OCI-LY7 (cell line): ENCODE measurements at regions not wholly inside any gene's neighbourhood (a gene's known extent, or its start where the extent isn't known, plus 50 kb on each side); places are given as distances from the start of the nearest gene placed in this dataset.

Experiments
- BruUV-seq: library from RNA; stranded (reverse); fragments of 400-500 nt; replicated peaks from 2 replicates; lab custom pipeline; 2021; lab: Mats Ljungman, UMichigan
- CTCF ChIA-PET: fragments of 300-600 bp; sonication (Branson Sonifier 250); formaldehyde crosslinking; loops from one replicate; lab custom pipeline; 2022; ENCODE audit warnings: antibody characterized with exemption; ENCODE audit not compliant: unreplicated experiment; lab: Charles Lee
- POLR2A ChIA-PET: fragments of 300-600 bp; sonication (Branson Sonifier 250); formaldehyde crosslinking; loops from one replicate; lab custom pipeline; 2022; ENCODE audit warnings: antibody characterized with exemption; lab: Charles Lee
- DNase-seq: peaks from one replicate; pipeline ENCODE4 v3.0.0-alpha.2; 2015; ENCODE audit warnings: low spot score
- H2AFZ ChIP-seq: fragments of 200-600 bp; sonication (generic), shearing (Covaris generic); 2 replicates; pipeline ENCODE4 v1.6.1; 2014; ENCODE audit warnings: mild to moderate bottlenecking, antibody characterized with exemption, low read length, moderate library complexity
- H3K27ac ChIP-seq: fragments of 200-600 bp; sonication (generic); 2 replicates; pipeline ENCODE4 v1.5.1; 2014; ENCODE audit warnings: mixed run types, low read depth, mild to moderate bottlenecking, moderate library complexity, low read length, inconsistent platforms; ENCODE audit not compliant: poor library complexity, severe bottlenecking
- H3K36me3 ChIP-seq: fragments of 200-600 bp; sonication (generic); 2 replicates; pipeline ENCODE4 v1.6.1; 2014; ENCODE audit warnings: mild to moderate bottlenecking, antibody characterized with exemption, low read length, moderate library complexity, mixed read lengths; ENCODE audit not compliant: insufficient read depth
- H3K4me1 ChIP-seq: fragments of 200-600 bp; sonication (generic); 2 replicates; pipeline ENCODE4 v1.5.1; 2014; ENCODE audit warnings: mild to moderate bottlenecking, low read length; ENCODE audit not compliant: insufficient read depth, poor library complexity, severe bottlenecking
- H3K4me2 ChIP-seq: fragments of 200-600 bp; sonication (generic); 2 replicates; pipeline ENCODE4 v1.6.1; 2014; ENCODE audit warnings: mild to moderate bottlenecking, low read length
- H3K4me3 ChIP-seq: fragments of 200-600 bp; sonication (generic); 2 replicates; pipeline ENCODE4 v1.5.1; 2014; ENCODE audit warnings: mild to moderate bottlenecking, low read depth, low read length; ENCODE audit not compliant: poor library complexity, severe bottlenecking
- H3K79me2 ChIP-seq: fragments of 200-600 bp; sonication (generic); 2 replicates; pipeline ENCODE4 v1.6.1; 2016; ENCODE audit warnings: low read depth, mild to moderate bottlenecking, low read length, moderate library complexity, mixed read lengths; ENCODE audit not compliant: insufficient read depth
- H3K9me2 ChIP-seq: fragments of 200-600 bp; sonication (generic); 2 replicates; pipeline ENCODE4 v1.6.1; 2016; ENCODE audit warnings: mild to moderate bottlenecking, low read length, mixed read lengths; ENCODE audit not compliant: insufficient read depth
- H3K9me3 ChIP-seq: fragments of 200-600 bp; sonication (generic); 2 replicates; pipeline ENCODE4 v1.6.1; 2014; ENCODE audit warnings: mild to moderate bottlenecking, mixed run types, low read length, mixed read lengths
- H4K20me1 ChIP-seq: fragments of 200-600 bp; sonication (generic); 2 replicates; pipeline ENCODE4 v1.6.1; 2014; ENCODE audit warnings: mild to moderate bottlenecking, antibody characterized with exemption, low read length, moderate library complexity, mixed read lengths; ENCODE audit not compliant: insufficient read depth
- CTCF ChIP-seq: fragments of 200-600 bp; sonication (generic); conservative IDR thresholded peaks from 2 replicates; pipeline ENCODE4 v1.5.1; 2014; ENCODE audit warnings: mild to moderate bottlenecking, antibody characterized with exemption, low read length, moderate library complexity, mixed read lengths
- EZH2phosphoT487 ChIP-seq: fragments of 200-600 bp; sonication (generic); IDR thresholded peaks from 2 replicates; pipeline ENCODE4 v1.6.1; 2018; ENCODE audit warnings: low read depth, borderline replicate concordance, mild to moderate bottlenecking, mixed run types, antibody characterized with exemption, low read length, moderate library complexity, mixed read lengths
- intact Hi-C: fragments of 100-400 bp; cut with micrococcal nuclease; formaldehyde crosslinking; loops from one replicate; pipeline ENCODE4 v1.10.0; 2022; ENCODE audit not compliant: unreplicated experiment

GRCh38 chr4:11628093-11628725 lies 199.5 kb upstream of the HS3ST1 start:
- Histone ChIP-seq H3K79me2 (no peaks in the 10 kb centered on the region), H3K4me2 (no peak overlapping the region), H3K4me3 (no peak overlapping the region), H3K4me1 (no peaks in the 10 kb centered on the region), H3K9me2 (no peaks in the 10 kb centered on the region), H3K27ac (no peak overlapping the region), H3K36me3 (no peaks in the 10 kb centered on the region), H3K9me3 (no peaks in the 10 kb centered on the region), H2AFZ (no peak overlapping the region), H4K20me1 (no peaks in the 10 kb centered on the region)
- intact Hi-C loops = no loop called here
- CTCF ChIA-PET = no interaction called here
- TF ChIP-seq EZH2phosphoT487 = no peak
- no peak for TF ChIP-seq CTCF
- DNase-seq = no peak
- BruUV-seq = no TSS peak
- POLR2A ChIA-PET = no interaction called here

GRCh38 chr4:11626066-11626465 lies 197.4 kb upstream of the HS3ST1 start:
- Histone ChIP-seq H3K27ac (no peak overlapping the region), H3K4me3 (no peak overlapping the region), H3K79me2 (no peaks in the 10 kb centered on the region), H3K9me2 (no peaks in the 10 kb centered on the region), H3K9me3 (no peaks in the 10 kb centered on the region), H3K36me3 (no peaks in the 10 kb centered on the region), H3K4me2 (no peak overlapping the region), H4K20me1 (no peaks in the 10 kb centered on the region), H3K4me1 (no peaks in the 10 kb centered on the region), H2AFZ (no peak overlapping the region)
- DNase-seq = no peak
- intact Hi-C loops = no loop called here
- CTCF ChIA-PET = no interaction called here
- no TSS peak for BruUV-seq
- POLR2A ChIA-PET = no interaction called here
- no peak for TF ChIP-seq CTCF
- no peak for TF ChIP-seq EZH2phosphoT487

DNA sequence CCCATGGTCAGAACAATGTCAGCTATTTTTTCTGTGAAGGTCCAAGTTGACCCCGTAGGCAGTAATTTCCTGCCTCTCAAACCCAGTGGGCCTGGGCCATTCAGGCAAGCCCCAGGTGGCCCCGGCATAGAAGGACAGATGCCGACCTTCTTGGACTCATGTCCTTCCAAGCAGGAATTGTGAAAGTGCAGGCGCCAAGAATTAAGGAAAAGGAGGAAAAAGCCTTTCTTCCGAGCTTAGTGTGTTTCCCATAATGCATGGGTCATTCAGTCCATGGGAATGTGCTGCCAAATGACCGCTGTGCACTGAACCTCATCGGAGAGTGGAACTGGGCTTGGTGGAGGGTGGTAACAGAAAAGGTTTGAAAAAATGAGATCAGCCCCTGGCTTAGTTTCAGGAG lies 196.5 kb upstream of the HS3ST1 start:
- no peak for DNase-seq
- no peak overlapping the region for H3K27ac ChIP-seq
- TF ChIP-seq CTCF = no peak
- no peak for TF ChIP-seq EZH2phosphoT487
- CTCF ChIA-PET = no interaction called here
- H3K4me2 ChIP-seq = no peak overlapping the region
- H3K9me2 ChIP-seq = no peaks in the 10 kb centered on the region
- H3K79me2 ChIP-seq = no peaks in the 10 kb centered on the region
- no peak overlapping the region for H3K4me3 ChIP-seq
- H4K20me1 ChIP-seq = no peaks in the 10 kb centered on the region
- no peaks in the 10 kb centered on the region for H3K36me3 ChIP-seq
- intact Hi-C loops = no loop called here
- H3K9me3 ChIP-seq = no peaks in the 10 kb centered on the region
- no peaks in the 10 kb centered on the region for H3K4me1 ChIP-seq
- POLR2A ChIA-PET = no interaction called here
- no peak overlapping the region for H2AFZ ChIP-seq
- BruUV-seq = no TSS peak
